NCI-H128 (cell line): ENCODE measurements at regions not wholly inside any gene's neighbourhood (a gene's known extent, or its start where the extent isn't known, plus 50 kb on each side); places are given as distances from the start of the nearest gene placed in this dataset.
"Not testable (repeated sequence)": the region's sequence is repeated elsewhere in the genome, so short reads cannot be mapped to it uniquely, and the experiment has no call there.

ENCODE experiments used
- DNase-seq: peaks from one replicate; lab custom pipeline; 2025; ENCODE audit not compliant: unreplicated experiment; lab: John Stamatoyannopoulos, UW

GRCh38 chr4:81319657-81320056, 104.6 kb upstream of the PRKG2 start:
- DNase-seq: no peak

- DNase-seq: no peak
Observed at GRCh38 chr4:81314897-81315470, 100.0 kb upstream of the PRKG2 start.

- DNase-seq: no peak
Observed at GRCh38 chr4:81314196-81314896, 99.3 kb upstream of the PRKG2 start.

- DNase-seq: no peak
Observed at GRCh38 chr4:81307991-81308390, 93.0 kb upstream of the PRKG2 start.

- no peak for DNase-seq
Observed at GRCh38 chr4:81304871-81305270, 89.8 kb upstream of the PRKG2 start.

- not testable (repeated sequence) for DNase-seq
Observed at GRCh38 chr4:81300352-81300751, 85.3 kb upstream of the PRKG2 start.

- DNase-seq: no peak
Observed at GRCh38 chr4:81290813-81291212, 75.8 kb upstream of the PRKG2 start.

- no peak for DNase-seq
Observed at GRCh38 chr4:81287101-81287500, 72.1 kb upstream of the PRKG2 start.

GRCh38 chr4:81282131-81282530, 67.1 kb upstream of the PRKG2 start:
- DNase-seq: no peak

- no peak for DNase-seq
Observed at GRCh38 chr4:81274460-81274859, 59.4 kb upstream of the PRKG2 start.

- no peak for DNase-seq
Observed at GRCh38 chr4:81272671-81273070, 57.6 kb upstream of the PRKG2 start.
